ENCODE measurements at regions not wholly inside any gene's neighbourhood (a gene's known extent, or its start where the extent isn't known, plus 50 kb on each side); places are given as distances from the start of the nearest gene placed in this dataset.
"Not testable (repeated sequence)": the region's sequence is repeated elsewhere in the genome, so short reads cannot be mapped to it uniquely, and the experiment has no call there.

- no peak for DNase-seq
These were observed 991.4 kb upstream of the CELF4 start for GRCh38 chr18:38557006-38557405.

GRCh38 chr18:38552732-38553321, 987.2 kb upstream of the CELF4 start:
- no peak for DNase-seq

GRCh38 chr18:38551881-38552280, 986.3 kb upstream of the CELF4 start:
- DNase-seq: no peak

GRCh38 chr18:38545071-38545470, 979.5 kb upstream of the CELF4 start:
- DNase-seq: no peak

GRCh38 chr18:38539856-38540255, 974.3 kb upstream of the CELF4 start:
- no peak for DNase-seq

GRCh38 chr18:38539371-38539770, 973.8 kb upstream of the CELF4 start:
- DNase-seq: no peak

- DNase-seq: no peak
These were observed 968.5 kb upstream of the CELF4 start for GRCh38 chr18:38534073-38534472.

- DNase-seq: no peak
These were observed 961.3 kb upstream of the CELF4 start for GRCh38 chr18:38526922-38527321.

GRCh38 chr18:38525039-38525438, 959.4 kb upstream of the CELF4 start:
- no peak for DNase-seq

GRCh38 chr18:38520786-38521185, 955.2 kb upstream of the CELF4 start:
- no peak for DNase-seq

GRCh38 chr18:38502539-38502938, 936.9 kb upstream of the CELF4 start:
- DNase-seq: no peak

- DNase-seq: no peak
These were observed 931.7 kb upstream of the CELF4 start for GRCh38 chr18:38497266-38497665.

GRCh38 chr18:38496222-38496793, 930.7 kb upstream of the CELF4 start:
- no peak for DNase-seq

GRCh38 chr18:38494065-38494464, 928.5 kb upstream of the CELF4 start:
- DNase-seq: no peak

- no peak for DNase-seq
These were observed 925.6 kb upstream of the CELF4 start for GRCh38 chr18:38491195-38491594.

- DNase-seq: not testable (repeated sequence)
These were observed 924.1 kb upstream of the CELF4 start for GRCh38 chr18:38489721-38490120.

- no peak for DNase-seq
These were observed 921.9 kb upstream of the CELF4 start for GRCh38 chr18:38487521-38487920.

- DNase-seq: no peak
These were observed 917.7 kb upstream of the CELF4 start for GRCh38 chr18:38483326-38483725.

- no peak for DNase-seq
These were observed 916.0 kb upstream of the CELF4 start for GRCh38 chr18:38481576-38481975.

GRCh38 chr18:38475686-38476085, 910.1 kb upstream of the CELF4 start:
- DNase-seq: no peak

- DNase-seq: no peak
These were observed 907.9 kb upstream of the CELF4 start for GRCh38 chr18:38473535-38473934.

- no peak for DNase-seq
These were observed 904.8 kb upstream of the CELF4 start for GRCh38 chr18:38470421-38470820.

GRCh38 chr18:38466426-38466825, 900.8 kb upstream of the CELF4 start:
- no peak for DNase-seq

GRCh38 chr18:38464024-38464423, 898.4 kb upstream of the CELF4 start:
- DNase-seq: no peak

GRCh38 chr18:38460657-38461056, 895.1 kb upstream of the CELF4 start:
- no peak for DNase-seq

All from fibroblast of upper back skin (primary cell).